Type B pancreatic cell (in vitro differentiated cells): ENCODE measurements at regions not wholly inside any gene's neighbourhood (a gene's known extent, or its start where the extent isn't known, plus 50 kb on each side); places are given as distances from the start of the nearest gene placed in this dataset.

ENCODE experiments used
- DNase-seq: peaks from one replicate; pipeline ENCODE4 v3.0.0; 2021; ENCODE audit warnings: mixed read lengths; ENCODE audit not compliant: unreplicated experiment; ENCODE audit errors: extremely low spot score
- H3K27ac Mint-ChIP-seq: 2 replicates; pipeline ENCODE4 v1.8.0; 2021; ENCODE audit warnings: mild to moderate bottlenecking, mixed read lengths
- H3K27me3 Mint-ChIP-seq: 2 replicates; pipeline ENCODE4 v1.8.0; 2021; ENCODE audit warnings: mixed read lengths
- H3K36me3 Mint-ChIP-seq: 2 replicates; pipeline ENCODE4 v1.8.0; 2021; ENCODE audit warnings: mixed read lengths
- H3K4me1 Mint-ChIP-seq: one replicate; pipeline ENCODE4 v1.8.0; 2021; ENCODE audit warnings: mixed read lengths; ENCODE audit not compliant: unreplicated experiment
- H3K4me3 Mint-ChIP-seq: 2 replicates; pipeline ENCODE4 v1.8.0; 2021; ENCODE audit warnings: mild to moderate bottlenecking, mixed read lengths
- H3K9me3 Mint-ChIP-seq: 2 replicates; pipeline ENCODE4 v1.8.0; 2021; ENCODE audit warnings: mixed read lengths
- CTCF ChIP-seq: fragments of 200-600 bp; sonication (generic); conservative IDR thresholded peaks from 2 replicates; pipeline ENCODE4 v1.5.0; 2021; ENCODE audit warnings: antibody characterized with exemption, mild to moderate bottlenecking

- H3K27ac Mint-ChIP-seq, result no peak overlapping the region
- peaks cover 9% of the 10 kb centered on the region for H3K27me3 Mint-ChIP-seq
- no peaks in the 10 kb centered on the region for H3K4me1 Mint-ChIP-seq
- no peaks in the 10 kb centered on the region for H3K36me3 Mint-ChIP-seq
- H3K4me3 Mint-ChIP-seq, result no peak overlapping the region
- no peaks in the 10 kb centered on the region for H3K9me3 Mint-ChIP-seq
- no peak for TF ChIP-seq CTCF
- DNase-seq, result no peak
These were observed 1108.9 kb downstream of the BCL11B start for GRCh38 chr14:98162856-98163805.

GRCh38 chr14:98163873-98164272, 1108.1 kb downstream of the BCL11B start:
- no peak for TF ChIP-seq CTCF
- no peaks in the 10 kb centered on the region for H3K9me3 Mint-ChIP-seq
- peaks cover 9% of the 10 kb centered on the region for H3K27me3 Mint-ChIP-seq
- no peaks in the 10 kb centered on the region for H3K4me1 Mint-ChIP-seq
- no peak overlapping the region for H3K27ac Mint-ChIP-seq
- no peak overlapping the region for H3K4me3 Mint-ChIP-seq
- H3K36me3 Mint-ChIP-seq, result no peaks in the 10 kb centered on the region
- no peak for DNase-seq

- Mint-ChIP-seq H3K36me3 (no peaks in the 10 kb centered on the region), H3K9me3 (no peaks in the 10 kb centered on the region), H3K4me3 (no peak overlapping the region), H3K27me3 (peaks cover 9% of the 10 kb centered on the region), H3K4me1 (no peaks in the 10 kb centered on the region), H3K27ac (no peak overlapping the region)
- DNase-seq, result no peak
- TF ChIP-seq CTCF, result no peak
These were observed 1106.0 kb downstream of the BCL11B start for GRCh38 chr14:98165976-98166375.

- Mint-ChIP-seq H3K27me3 (peaks cover 6% of the 10 kb centered on the region), H3K4me1 (no peaks in the 10 kb centered on the region), H3K36me3 (no peaks in the 10 kb centered on the region), H3K4me3 (no peak overlapping the region), H3K27ac (no peak overlapping the region), H3K9me3 (no peaks in the 10 kb centered on the region)
- no peak for TF ChIP-seq CTCF
- no peak for DNase-seq
These were observed 1104.7 kb downstream of the BCL11B start for GRCh38 chr14:98167275-98167674.

GRCh38 chr14:98167705-98168104, 1104.3 kb downstream of the BCL11B start:
- Mint-ChIP-seq H3K27ac (no peak overlapping the region), H3K4me1 (no peaks in the 10 kb centered on the region), H3K36me3 (no peaks in the 10 kb centered on the region), H3K4me3 (no peak overlapping the region), H3K27me3 (peaks cover 6% of the 10 kb centered on the region), H3K9me3 (no peaks in the 10 kb centered on the region)
- TF ChIP-seq CTCF, result no peak
- no peak for DNase-seq
